GM18861 (cell line): ENCODE measurements at regions not wholly inside any gene's neighbourhood (a gene's known extent, or its start where the extent isn't known, plus 50 kb on each side); places are given as distances from the start of the nearest gene placed in this dataset.

Experiments
- ATAC-seq: cut with Tn5 transposase; IDR thresholded peaks from one replicate; pipeline ENCODE4 v1.9.1; 2021; ENCODE audit not compliant: unreplicated experiment

GRCh38 chr4:157978680-157979361 is 194.0 kb downstream of the GASK1B start:
- ATAC-seq: peak; percentile 91

GRCh38 chr4:157977086-157977485 is 195.7 kb downstream of the GASK1B start:
- ATAC-seq: no peak

- no peak for ATAC-seq
Observed at GRCh38 chr4:157973297-157973696, 199.5 kb downstream of the GASK1B start.

GRCh38 chr4:157964463-157964862 is 208.4 kb downstream of the GASK1B start:
- no peak for ATAC-seq

- ATAC-seq: no peak
Observed at GRCh38 chr4:157961229-157961990, 211.4 kb downstream of the GASK1B start.

- no peak for ATAC-seq
Observed at GRCh38 chr4:157957905-157958304, 214.9 kb downstream of the GASK1B start.

- no peak for ATAC-seq
Observed at GRCh38 chr4:157942017-157942416, 230.8 kb downstream of the GASK1B start.

- no peak for ATAC-seq
Observed at GRCh38 chr4:157934151-157934550, 238.7 kb downstream of the GASK1B start.

GRCh38 chr4:157932936-157933335 is 239.9 kb downstream of the GASK1B start:
- no peak for ATAC-seq

GRCh38 chr4:157929486-157929885 is 243.3 kb downstream of the GASK1B start:
- no peak for ATAC-seq

GRCh38 chr4:157918036-157918832 is 254.6 kb downstream of the GASK1B start:
- no peak for ATAC-seq

GRCh38 chr4:157912212-157912611 is 260.6 kb downstream of the GASK1B start:
- no peak for ATAC-seq

GRCh38 chr4:157911662-157912061 is 261.2 kb downstream of the GASK1B start:
- ATAC-seq: no peak

GRCh38 chr4:157908691-157909090 is 264.1 kb downstream of the GASK1B start:
- no peak for ATAC-seq

GRCh38 chr4:157908031-157908430 is 264.8 kb downstream of the GASK1B start:
- ATAC-seq: no peak

- no peak for ATAC-seq
Observed at GRCh38 chr4:157907226-157907946, 265.4 kb downstream of the GASK1B start.

GRCh38 chr4:157898836-157899605 is 273.8 kb downstream of the GASK1B start:
- no peak for ATAC-seq

- no peak for ATAC-seq
Observed at GRCh38 chr4:157897855-157898370, 274.9 kb downstream of the GASK1B start.

- ATAC-seq: no peak
Observed at GRCh38 chr4:157896726-157897125, 276.1 kb downstream of the GASK1B start.

GRCh38 chr4:157895205-157895604 is 277.6 kb downstream of the GASK1B start:
- no peak for ATAC-seq
